ENCODE measurements at regions not wholly inside any gene's neighbourhood (a gene's known extent, or its start where the extent isn't known, plus 50 kb on each side); places are given as distances from the start of the nearest gene placed in this dataset.
A peak's percentile ranks its signal among the peaks of the same experiment; 100 is the strongest.

DNA sequence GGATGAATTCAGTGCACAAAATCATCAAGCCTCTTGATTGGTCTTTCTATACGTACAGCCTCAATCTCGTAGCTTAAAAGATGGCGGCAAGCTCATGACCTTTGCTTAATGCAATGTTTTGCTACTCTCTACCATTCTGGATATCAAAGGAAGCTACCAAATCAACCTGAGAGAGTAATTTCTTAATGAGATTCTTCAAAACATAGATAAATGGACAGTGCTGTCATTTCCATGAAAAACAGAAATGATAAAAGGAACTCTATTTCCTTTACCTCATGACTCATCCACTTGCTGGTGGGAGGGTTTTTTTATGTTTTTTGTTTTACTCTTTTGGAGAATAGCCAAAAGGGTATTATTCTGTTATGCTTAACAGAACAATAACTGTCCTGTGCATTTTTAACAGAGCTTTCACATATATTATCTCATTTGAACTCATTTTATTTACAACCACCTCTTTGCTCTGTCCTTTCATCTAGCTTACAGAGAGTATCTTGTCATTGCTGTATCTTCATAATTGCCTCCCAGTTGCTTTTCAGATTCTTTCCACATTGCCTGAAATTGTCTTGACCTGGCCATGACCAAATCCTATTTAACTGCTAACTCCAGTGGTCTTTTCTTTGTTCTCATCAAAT, 138.6 kb upstream of the GPR101 start:
- Mint-ChIP-seq H3K9me3 (ENCODE audit: low read depth) (peaks cover 26% of the 10 kb centered on the region), H3K27me3 (ENCODE audit: low read depth) (no peaks in the 10 kb centered on the region), H3K36me3 (ENCODE audit: low read depth) (no peaks in the 10 kb centered on the region), H3K27ac (ENCODE audit: unreplicated experiment) (no peak overlapping the region), H3K4me1 (ENCODE audit: low read depth) (no peaks in the 10 kb centered on the region), H3K4me3 (ENCODE audit: unreplicated experiment) (no peak overlapping the region)
- DNase-seq (ENCODE audit: low spot score) = no peak
- no peak for TF ChIP-seq CTCF (IDR thresholded peaks at IDR 0.05)

DNA sequence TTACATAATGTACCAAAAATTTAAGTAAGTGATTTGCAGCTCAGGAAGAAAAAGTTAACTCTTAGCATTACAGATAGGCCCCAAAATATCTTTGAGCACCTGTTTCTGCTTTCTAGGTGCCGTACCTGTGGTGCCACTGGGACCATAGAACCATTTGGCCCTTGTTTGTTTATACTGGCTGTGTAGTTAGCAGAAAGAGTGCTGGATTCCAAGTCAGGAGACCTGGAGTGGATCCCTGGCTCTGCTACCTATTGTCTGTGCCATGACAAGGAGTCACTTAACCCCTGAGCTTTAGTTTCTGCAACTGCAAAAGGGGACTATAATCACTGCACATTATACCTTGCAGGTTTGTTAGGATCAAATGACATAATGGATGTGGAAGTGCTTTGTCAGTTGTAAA, 137.8 kb upstream of the GPR101 start:
- no peak for DNase-seq (ENCODE audit: low spot score)
- TF ChIP-seq CTCF (IDR thresholded peaks at IDR 0.05) = no peak

GRCh38 chrX:137166591-137166990, 132.8 kb upstream of the GPR101 start:
- no peaks in the 10 kb centered on the region for H3K4me1 Mint-ChIP-seq (ENCODE audit: low read depth)
- DNase-seq (ENCODE audit: low spot score) = no peak
- peaks cover 21% of the 10 kb centered on the region for H3K9me3 Mint-ChIP-seq (ENCODE audit: low read depth)
- no peaks in the 10 kb centered on the region for H3K27me3 Mint-ChIP-seq (ENCODE audit: low read depth)
- peak; percentile 23 for TF ChIP-seq CTCF (IDR thresholded peaks at IDR 0.05)
- H3K4me3 Mint-ChIP-seq (ENCODE audit: unreplicated experiment) = no peak overlapping the region
- no peak overlapping the region for H3K27ac Mint-ChIP-seq (ENCODE audit: unreplicated experiment)
- no peaks in the 10 kb centered on the region for H3K36me3 Mint-ChIP-seq (ENCODE audit: low read depth)

More for the DNA sequence above, 137.8 kb upstream of the GPR101 start:
- Mint-ChIP-seq H3K36me3 (ENCODE audit: low read depth) (no peaks in the 10 kb centered on the region), H3K27ac (ENCODE audit: unreplicated experiment) (no peak overlapping the region), H3K4me3 (ENCODE audit: unreplicated experiment) (no peak overlapping the region), H3K9me3 (ENCODE audit: low read depth) (peaks cover 28% of the 10 kb centered on the region), H3K4me1 (ENCODE audit: low read depth) (no peaks in the 10 kb centered on the region), H3K27me3 (ENCODE audit: low read depth) (no peaks in the 10 kb centered on the region)

DNA sequence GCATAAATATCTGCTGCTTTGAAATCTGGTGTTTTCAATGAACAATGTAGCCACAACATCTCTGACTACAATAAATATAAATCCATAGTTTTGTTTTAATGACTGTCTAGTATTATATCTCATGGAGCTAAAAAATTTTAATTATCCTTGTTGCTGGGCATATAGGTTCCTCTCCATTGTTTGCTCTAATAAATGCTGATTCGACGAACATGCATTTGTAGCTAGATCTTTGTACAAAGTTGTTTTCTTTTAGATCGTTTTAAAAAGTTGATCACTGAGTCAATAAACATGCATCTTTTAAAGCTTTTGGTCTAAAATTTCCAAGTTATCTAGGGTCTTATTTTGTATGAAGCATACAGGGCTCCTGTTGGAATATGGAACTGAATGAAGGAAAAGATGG, 130.5 kb upstream of the GPR101 start:
- no peaks in the 10 kb centered on the region for H3K4me1 Mint-ChIP-seq (ENCODE audit: low read depth)
- H3K27ac Mint-ChIP-seq (ENCODE audit: unreplicated experiment) = no peak overlapping the region
- no peaks in the 10 kb centered on the region for H3K27me3 Mint-ChIP-seq (ENCODE audit: low read depth)
- TF ChIP-seq CTCF (IDR thresholded peaks at IDR 0.05) = no peak
- DNase-seq (ENCODE audit: low spot score) = no peak
- H3K4me3 Mint-ChIP-seq (ENCODE audit: unreplicated experiment) = no peak overlapping the region
- peaks cover 16% of the 10 kb centered on the region for H3K9me3 Mint-ChIP-seq (ENCODE audit: low read depth)
- H3K36me3 Mint-ChIP-seq (ENCODE audit: low read depth) = no peaks in the 10 kb centered on the region

DNA sequence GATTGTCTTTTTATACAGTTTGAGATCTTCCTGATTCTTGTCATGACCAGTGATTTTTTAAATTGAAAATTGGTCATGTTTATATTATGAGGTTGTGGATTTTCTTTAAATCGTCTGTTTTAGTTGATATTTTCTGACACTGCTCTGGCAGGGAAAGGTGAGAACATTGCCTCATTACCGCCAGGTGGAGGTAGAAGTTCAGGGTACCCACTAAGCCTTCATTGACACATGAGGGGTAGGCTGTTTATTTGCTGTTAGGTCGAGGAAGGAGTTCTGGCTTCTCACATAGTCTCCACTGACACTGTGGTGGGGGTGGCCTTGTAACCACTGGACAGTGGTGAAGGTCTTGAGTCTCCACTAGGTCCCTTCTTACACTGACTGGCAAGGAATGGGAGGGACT, 117.6 kb upstream of the GPR101 start:
- Mint-ChIP-seq H3K9me3 (ENCODE audit: low read depth) (peaks cover 28% of the 10 kb centered on the region), H3K27ac (ENCODE audit: unreplicated experiment) (no peak overlapping the region), H3K4me3 (ENCODE audit: unreplicated experiment) (no peak overlapping the region), H3K27me3 (ENCODE audit: low read depth) (no peaks in the 10 kb centered on the region), H3K4me1 (ENCODE audit: low read depth) (no peaks in the 10 kb centered on the region), H3K36me3 (ENCODE audit: low read depth) (no peaks in the 10 kb centered on the region)
- no peak for DNase-seq (ENCODE audit: low spot score)
- TF ChIP-seq CTCF (IDR thresholded peaks at IDR 0.05) = no peak
